Lower leg skin (tissue), 4 donors: ENCODE measurements at regions not wholly inside any gene's neighbourhood (a gene's known extent, or its start where the extent isn't known, plus 50 kb on each side); places are given as distances from the start of the nearest gene placed in this dataset.
A peak's percentile ranks its signal among the peaks of the same experiment; 100 is the strongest.

Experiments
- DNase-seq, 2 donors: peaks; one replicate each; pipeline ENCODE4 v3.0.0-alpha.2; 2019; ENCODE audit warnings: low spot score in 2 of 2
- H3K4me3 ChIP-seq: fragments of 200-600 bp; sonication (generic); 2 replicates; pipeline ENCODE4 v1.5.1; 2017; ENCODE audit warnings: mild to moderate bottlenecking, low read depth; ENCODE audit not compliant: poor library complexity, severe bottlenecking
- CTCF ChIP-seq, 3 donors: fragments of 450-650 bp; IDR thresholded peaks; one replicate each; pipeline ENCODE4 v1.5.1; 2016; ENCODE audit warnings: antibody characterized with exemption in 3 of 3, mild to moderate bottlenecking in 3 of 3, moderate library complexity in 2 of 3
- POLR2A ChIP-seq, 2 donors: fragments of 450-650 bp; IDR thresholded peaks; one replicate each; pipeline ENCODE4 v1.6.1; 2016 to 2017; ENCODE audit warnings: antibody characterized with exemption in 2 of 2, mild to moderate bottlenecking in 1 of 2, moderate library complexity in 1 of 2
- WGBS, 2 donors: methylation state at CpG; one replicate each; pipeline ENCODE4 v1.1.5; 2018; 5-methylcytosine and 5-hydroxymethylcytosine counted together
- intact Hi-C: fragments of 100-400 bp; cut with DNase I; formaldehyde crosslinking; loops from one replicate; pipeline ENCODE4 v1.15.0; 2023; ENCODE audit warnings: low total_unique reads

GRCh38 chr17:33679595-33679994 lies 386.5 kb upstream of the ASIC2 start:
- no peak for DNase-seq
- WGBS, 2 donors = 59 to 69% methylated on average over 6 of the region's 6 CpGs
- no peak overlapping the region for H3K4me3 ChIP-seq
- no peak for TF ChIP-seq CTCF (IDR thresholded peaks at IDR 0.05)
- TF ChIP-seq POLR2A (IDR thresholded peaks at IDR 0.05) = no peak
- intact Hi-C loops = no loop called here

GRCh38 chr17:33680472-33680871 lies 387.4 kb upstream of the ASIC2 start:
- intact Hi-C loops = no loop called here
- H3K4me3 ChIP-seq = no peak overlapping the region
- WGBS, 2 donors = 72 to 79% methylated on average over 4 of the region's 4 CpGs
- DNase-seq = no peak
- TF ChIP-seq CTCF (IDR thresholded peaks at IDR 0.05) = no peak
- no peak for TF ChIP-seq POLR2A (IDR thresholded peaks at IDR 0.05)

- TF ChIP-seq POLR2A (IDR thresholded peaks at IDR 0.05) = no peak
- TF ChIP-seq CTCF (IDR thresholded peaks at IDR 0.05) = no peak
- no peak for DNase-seq
- no peak overlapping the region for H3K4me3 ChIP-seq
- intact Hi-C loops = no loop called here
Observed at GRCh38 chr17:33682599-33682998, 389.5 kb upstream of the ASIC2 start.

GRCh38 chr17:33684735-33685134 lies 391.6 kb upstream of the ASIC2 start:
- intact Hi-C loops = no loop called here
- H3K4me3 ChIP-seq = no peak overlapping the region
- 74 to 79% methylated on average over 6 of the region's 6 CpGs for WGBS, 2 donors
- TF ChIP-seq POLR2A (IDR thresholded peaks at IDR 0.05) (no peak), CTCF (IDR thresholded peaks at IDR 0.05) (no peak)
- no peak for DNase-seq

- WGBS, 2 donors = 84% methylated on average over 4 of the region's 4 CpGs
- intact Hi-C loops = no loop called here
- TF ChIP-seq CTCF (IDR thresholded peaks at IDR 0.05) = no peak
- TF ChIP-seq POLR2A (IDR thresholded peaks at IDR 0.05) = no peak
- H3K4me3 ChIP-seq = no peak overlapping the region
- DNase-seq = peak in 1 of 2 donors; percentile 67
Observed at GRCh38 chr17:33686171-33686570, 393.1 kb upstream of the ASIC2 start.

- WGBS, 2 donors = 71 to 73% methylated on average over 3 of the region's 3 CpGs
- no peak overlapping the region for H3K4me3 ChIP-seq
- no peak for TF ChIP-seq CTCF (IDR thresholded peaks at IDR 0.05)
- TF ChIP-seq POLR2A (IDR thresholded peaks at IDR 0.05) = no peak
- DNase-seq = no peak
- intact Hi-C loops = no loop called here
Observed at GRCh38 chr17:33687831-33688230, 394.7 kb upstream of the ASIC2 start.
